Ishikawa (cell line): ENCODE measurements at regions not wholly inside any gene's neighbourhood (a gene's known extent, or its start where the extent isn't known, plus 50 kb on each side); places are given as distances from the start of the nearest gene placed in this dataset.

Experiments used
- CEBPB ChIP-seq: IDR thresholded peaks from 2 replicates; pipeline ENCODE4 v1.6.1; 2012
- EP300 ChIP-seq: IDR thresholded peaks from 2 replicates; pipeline ENCODE4 v1.6.1; 2012; ENCODE audit warnings: borderline replicate concordance
- RAD21 ChIP-seq: IDR thresholded peaks from 2 replicates; pipeline ENCODE4 v1.6.1; 2012; ENCODE audit warnings: low read depth
- TAF1 ChIP-seq: IDR thresholded peaks from 2 replicates; pipeline ENCODE4 v1.6.1; 2012; ENCODE audit warnings: low read depth, mild to moderate bottlenecking
- TCF12 ChIP-seq: IDR thresholded peaks from 2 replicates; pipeline ENCODE4 v1.6.1; 2012; ENCODE audit warnings: low read depth
- TEAD4 ChIP-seq: IDR thresholded peaks from 2 replicates; pipeline ENCODE4 v1.6.1; 2012
- YY1 ChIP-seq: IDR thresholded peaks from 2 replicates; pipeline ENCODE4 v1.6.1; 2012; ENCODE audit warnings: low read depth

DNA sequence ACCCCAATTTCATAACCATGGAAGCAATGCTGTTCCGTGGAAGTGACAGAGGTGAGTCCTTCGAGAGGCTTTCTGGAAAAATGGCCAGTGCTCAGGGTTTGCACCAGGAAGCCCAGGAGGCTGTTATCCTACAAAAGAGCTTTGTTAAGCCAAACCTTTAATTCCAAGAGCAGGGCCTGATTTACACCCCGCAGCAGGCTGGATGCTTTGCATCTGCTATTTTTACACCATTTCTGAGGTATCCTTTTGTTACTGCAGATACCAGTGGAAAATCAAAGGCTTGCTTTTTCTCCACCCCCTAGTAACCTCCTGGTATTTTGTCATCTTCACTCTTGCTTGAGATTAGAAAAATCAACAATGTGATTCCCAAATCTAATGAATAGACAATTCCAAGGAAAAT, 380.6 kb downstream of the SOX11 start:
- no peak for TF ChIP-seq YY1
- TF ChIP-seq TAF1, result no peak
- TF ChIP-seq EP300, result no peak
- TF ChIP-seq CEBPB, result no peak
- TF ChIP-seq TCF12, result no peak
- TF ChIP-seq TEAD4, result no peak
- TF ChIP-seq RAD21, result no peak
